ENCODE measurements at regions not wholly inside any gene's neighbourhood (a gene's known extent, or its start where the extent isn't known, plus 50 kb on each side); places are given as distances from the start of the nearest gene placed in this dataset.

GRCh38 chr3:39000008-39000450, 51.7 kb downstream of the SCN11A start:
- DNase-seq, result peak; percentile 33

- no peak for DNase-seq
Measured at GRCh38 chr3:38998086-38998485, 53.7 kb downstream of the SCN11A start.

GRCh38 chr3:38996193-38996592, 55.6 kb downstream of the SCN11A start:
- no peak for DNase-seq

- DNase-seq, result no peak
Measured at GRCh38 chr3:38994251-38994650, 57.5 kb downstream of the SCN11A start.

GRCh38 chr3:38992117-38992760, 59.5 kb downstream of the SCN11A start:
- no peak for DNase-seq

GRCh38 chr3:38990621-38991020, 61.1 kb downstream of the SCN11A start:
- no peak for DNase-seq

- DNase-seq, result no peak
Measured at GRCh38 chr3:38989917-38990510, 61.7 kb downstream of the SCN11A start.

- no peak for DNase-seq
Measured at GRCh38 chr3:38988955-38989354, 62.8 kb downstream of the SCN11A start.

GRCh38 chr3:38987456-38987855, 64.3 kb downstream of the SCN11A start:
- DNase-seq, result no peak

GRCh38 chr3:38986901-38987300, 64.8 kb downstream of the SCN11A start:
- DNase-seq, result no peak

GRCh38 chr3:38985981-38986380, 65.8 kb downstream of the SCN11A start:
- no peak for DNase-seq

- DNase-seq, result no peak
Measured at GRCh38 chr3:38985581-38985980, 66.2 kb downstream of the SCN11A start.

GRCh38 chr3:38984731-38985130, 67.0 kb downstream of the SCN11A start:
- DNase-seq, result no peak

GRCh38 chr3:38984110-38984509, 67.6 kb downstream of the SCN11A start:
- DNase-seq, result no peak

- no peak for DNase-seq
Measured at GRCh38 chr3:38980938-38981337, 70.8 kb downstream of the SCN11A start.

- DNase-seq, result no peak
Measured at GRCh38 chr3:38978729-38979128, 73.0 kb downstream of the SCN11A start.

GRCh38 chr3:38970851-38971638, 80.7 kb downstream of the SCN11A start:
- DNase-seq, result no peak

- DNase-seq, result no peak
Measured at GRCh38 chr3:38969317-38970235, 82.2 kb downstream of the SCN11A start.

GRCh38 chr3:38968891-38969290, 82.9 kb downstream of the SCN11A start:
- DNase-seq, result no peak

- DNase-seq, result no peak
Measured at GRCh38 chr3:38968403-38968802, 83.3 kb downstream of the SCN11A start.

- DNase-seq, result no peak
Measured at GRCh38 chr3:38967693-38967989, 84.1 kb downstream of the SCN11A start.

- no peak for DNase-seq
Measured at GRCh38 chr3:38966811-38967692, 84.7 kb downstream of the SCN11A start.

Data from GF-D8 (cell line).